SU-DHL-6 (cell line): ENCODE measurements at regions not wholly inside any gene's neighbourhood (a gene's known extent, or its start where the extent isn't known, plus 50 kb on each side); places are given as distances from the start of the nearest gene placed in this dataset.

Source experiments
- H2AFZ ChIP-seq: fragments of 200-600 bp; sonication (generic); 2 replicates; pipeline ENCODE4 v1.6.1; 2014; ENCODE audit warnings: low read depth, mild to moderate bottlenecking, moderate library complexity, mixed read lengths, antibody characterized with exemption, low read length; ENCODE audit not compliant: severe bottlenecking
- H3F3A ChIP-seq: fragments of 200-600 bp; shearing (Covaris generic); 2 replicates; pipeline ENCODE4 v1.6.0; 2016; ENCODE audit warnings: antibody characterized with exemption, mild to moderate bottlenecking; ENCODE audit not compliant: insufficient read depth
- H3K27ac ChIP-seq: fragments of 200-600 bp; sonication (generic); 2 replicates; pipeline ENCODE4 v1.5.1; 2016; ENCODE audit warnings: low read depth, mild to moderate bottlenecking, low read length, moderate library complexity, mixed read lengths
- H3K27me3 ChIP-seq: fragments of 200-600 bp; sonication (generic), shearing (Covaris generic); 2 replicates; pipeline ENCODE4 v1.6.0; 2014; ENCODE audit warnings: mild to moderate bottlenecking, low read length
- H3K36me3 ChIP-seq: fragments of 200-600 bp; sonication (generic); 2 replicates; pipeline ENCODE4 v1.6.1; 2014; ENCODE audit warnings: mild to moderate bottlenecking, low read length, mixed read lengths
- H3K4me2 ChIP-seq: fragments of 300-600, 200-600 bp; shearing (Covaris generic), sonication (generic); 2 replicates; pipeline ENCODE4 v1.6.0; 2014; ENCODE audit warnings: low read length, low read depth, mild to moderate bottlenecking; ENCODE audit not compliant: poor library complexity, severe bottlenecking
- H3K4me3 ChIP-seq: fragments of 200-600 bp; sonication (generic); 2 replicates; pipeline ENCODE4 v1.5.1; 2014; ENCODE audit warnings: antibody characterized with exemption, low read length, mild to moderate bottlenecking, mixed read lengths; ENCODE audit not compliant: insufficient read depth, poor library complexity, severe bottlenecking
- H3K79me2 ChIP-seq: fragments of 200-600 bp; sonication (generic); 2 replicates; pipeline ENCODE4 v1.6.1; 2014; ENCODE audit warnings: mild to moderate bottlenecking, low read length, moderate library complexity; ENCODE audit not compliant: insufficient read depth
- H3K9ac ChIP-seq: fragments of 200-600 bp; sonication (generic); 2 replicates; pipeline ENCODE4 v1.7.0; 2014; ENCODE audit warnings: mild to moderate bottlenecking, low read length
- H3K9me2 ChIP-seq: fragments of 200-600 bp; sonication (generic); replicated peaks from 2 replicates; pipeline ENCODE4 v1.6.1; 2014; ENCODE audit warnings: low read length; ENCODE audit not compliant: insufficient read depth
- H3K9me3 ChIP-seq: fragments of 200-600 bp; sonication (generic); 2 replicates; pipeline ENCODE4 v1.6.1; 2014; ENCODE audit warnings: low read length, mixed read lengths; ENCODE audit not compliant: insufficient read depth
- H4K20me1 ChIP-seq: fragments of 200-600 bp; sonication (generic); 2 replicates; pipeline ENCODE4 v1.6.1; 2014; ENCODE audit warnings: low read depth, mild to moderate bottlenecking, antibody characterized with exemption, low read length, moderate library complexity, mixed read lengths
- CTCF ChIP-seq: fragments of 200-600 bp; sonication (generic); IDR thresholded peaks from one replicate; pipeline ENCODE4 v1.5.1; 2017; ENCODE audit warnings: antibody characterized with exemption, mild to moderate bottlenecking, low read length, moderate library complexity; ENCODE audit not compliant: insufficient read depth, poor library complexity, severe bottlenecking
- EZH2phosphoT487 ChIP-seq: fragments of 200-600 bp; sonication (generic), shearing (Covaris generic); conservative IDR thresholded peaks from 2 replicates; pipeline ENCODE4 v1.6.1; 2018; ENCODE audit warnings: mild to moderate bottlenecking, antibody characterized with exemption, low read length, moderate library complexity, mixed read lengths

GRCh38 chr1:163656095-163656759 lies 334.5 kb downstream of the NUF2 start:
- Histone ChIP-seq H2AFZ (no peak overlapping the region), H3K9me2 (no peaks in the 10 kb centered on the region), H3K27me3 (no peaks in the 10 kb centered on the region), H3K79me2 (no peaks in the 10 kb centered on the region), H4K20me1 (no peaks in the 10 kb centered on the region), H3K9me3 (no peaks in the 10 kb centered on the region), H3K9ac (no peak overlapping the region), H3K4me3 (no peak overlapping the region), H3K36me3 (no peaks in the 10 kb centered on the region), H3F3A (no peaks in the 10 kb centered on the region), H3K27ac (no peak overlapping the region), H3K4me2 (no peak overlapping the region)
- no peak for TF ChIP-seq CTCF

GRCh38 chr1:163657719-163658118 lies 336.0 kb downstream of the NUF2 start:
- Histone ChIP-seq H3K9me3 (no peaks in the 10 kb centered on the region), H3K9ac (no peak overlapping the region), H3K36me3 (no peaks in the 10 kb centered on the region), H2AFZ (no peak overlapping the region), H3K9me2 (no peaks in the 10 kb centered on the region), H3K79me2 (no peaks in the 10 kb centered on the region), H4K20me1 (no peaks in the 10 kb centered on the region), H3K4me3 (no peak overlapping the region), H3K4me2 (no peak overlapping the region), H3K27me3 (no peaks in the 10 kb centered on the region), H3F3A (no peaks in the 10 kb centered on the region), H3K27ac (no peak overlapping the region)
- TF ChIP-seq CTCF, result no peak
- no peak for TF ChIP-seq EZH2phosphoT487

- no peak overlapping the region for H3K4me3 ChIP-seq
- no peaks in the 10 kb centered on the region for H3K79me2 ChIP-seq
- H4K20me1 ChIP-seq, result no peaks in the 10 kb centered on the region
- H3K27ac ChIP-seq, result no peak overlapping the region
- no peaks in the 10 kb centered on the region for H3K9me2 ChIP-seq
- no peaks in the 10 kb centered on the region for H3K9me3 ChIP-seq
- no peak overlapping the region for H2AFZ ChIP-seq
- no peaks in the 10 kb centered on the region for H3K27me3 ChIP-seq
- no peak overlapping the region for H3K9ac ChIP-seq
- H3K36me3 ChIP-seq, result no peaks in the 10 kb centered on the region
- no peaks in the 10 kb centered on the region for H3F3A ChIP-seq
- H3K4me2 ChIP-seq, result no peak overlapping the region
- TF ChIP-seq CTCF, result no peak
- no peak for TF ChIP-seq EZH2phosphoT487
These were observed 339.6 kb downstream of the NUF2 start for GRCh38 chr1:163661391-163661790.
